Calu3 (cell line): ENCODE measurements at regions not wholly inside any gene's neighbourhood (a gene's known extent, or its start where the extent isn't known, plus 50 kb on each side); places are given as distances from the start of the nearest gene placed in this dataset.

Source experiments
- BruUV-seq: library from RNA; stranded (reverse); fragments of 400-500 nt; replicated peaks from 2 replicates; lab custom pipeline; 2021; lab: Mats Ljungman, UMichigan
- CTCF ChIA-PET: fragments of 300-600 bp; sonication (Branson Sonifier 250); formaldehyde crosslinking; loops from one replicate; lab custom pipeline; 2022; ENCODE audit warnings: antibody characterized with exemption; lab: Charles Lee
- DNase-seq: peaks from one replicate; pipeline ENCODE4 v3.0.0; 2022
- H3K27ac Mint-ChIP-seq: one replicate; pipeline ENCODE4 v1.8.0; 2022; ENCODE audit warnings: mixed read lengths; ENCODE audit not compliant: unreplicated experiment
- H3K27me3 Mint-ChIP-seq: one replicate; pipeline ENCODE4 v1.8.0; 2022; ENCODE audit warnings: mixed read lengths; ENCODE audit not compliant: unreplicated experiment
- H3K36me3 Mint-ChIP-seq: one replicate; pipeline ENCODE4 v1.8.0; 2022; ENCODE audit warnings: mild to moderate bottlenecking, moderate library complexity, mixed read lengths; ENCODE audit not compliant: insufficient read depth, unreplicated experiment
- H3K4me1 Mint-ChIP-seq: one replicate; pipeline ENCODE4 v1.8.0; 2022; ENCODE audit warnings: mild to moderate bottlenecking, low read depth, mixed read lengths; ENCODE audit not compliant: unreplicated experiment
- H3K4me3 Mint-ChIP-seq: one replicate; pipeline ENCODE4 v1.8.0; 2022; ENCODE audit warnings: mild to moderate bottlenecking, low read depth, moderate library complexity, mixed read lengths; ENCODE audit not compliant: unreplicated experiment
- H3K9me3 Mint-ChIP-seq: one replicate; pipeline ENCODE4 v1.8.0; 2022; ENCODE audit warnings: low read depth, mixed read lengths; ENCODE audit not compliant: unreplicated experiment
- intact Hi-C: fragments of 100-400 bp; cut with micrococcal nuclease; formaldehyde crosslinking; loops from one replicate; pipeline ENCODE4 v1.10.0; 2022; ENCODE audit not compliant: unreplicated experiment
- TF ChIP-seq, protein P1 (sequence below): fragments of 200-600 bp; IDR thresholded peaks from one replicate; pipeline ENCODE4 v1.8.0; 2022; ENCODE audit warnings: antibody characterized with exemption; ENCODE audit not compliant: unreplicated experiment

DNA sequence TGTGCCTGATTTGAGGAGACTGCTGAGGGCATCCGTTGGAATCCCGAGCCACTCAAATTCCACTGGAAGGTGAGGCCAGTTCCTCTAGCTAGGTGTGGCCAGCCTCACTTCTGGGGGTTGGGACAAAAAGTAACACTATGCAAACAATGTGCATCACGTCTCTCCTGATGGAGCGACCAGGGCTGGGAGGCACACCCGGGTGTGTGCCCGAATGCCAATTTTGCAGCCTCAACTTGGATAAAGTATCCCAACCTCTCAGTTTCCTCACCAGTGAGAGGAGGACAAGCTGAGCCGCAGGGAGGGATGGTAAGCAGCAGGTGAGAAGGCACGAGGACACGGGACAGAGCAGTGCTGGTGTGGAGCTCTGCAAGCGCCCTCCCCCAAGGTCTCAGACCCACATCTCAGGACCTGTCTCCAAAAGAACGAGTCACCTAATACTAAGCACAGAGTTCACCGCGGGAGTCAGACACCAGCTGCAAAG, 218.3 kb downstream of the HAUS1 start:
- H3K4me3 Mint-ChIP-seq: peak overlapping the region; percentile 40

GRCh38 chr18:46322941-46323340, 218.8 kb downstream of the HAUS1 start:
- intact Hi-C loops: no loop called here
- no peak for DNase-seq
- peaks cover 48% of the 10 kb centered on the region for H3K4me1 Mint-ChIP-seq
- CTCF ChIA-PET: interaction anchor here (0.5 to 2.5 kb wide), 4 partner anchors 41 to 657 kb away, joined by 3 to 8 read pairs (median 4); no protein-coding TSS in a partner anchor
- H3K9me3 Mint-ChIP-seq: peaks cover 4% of the 10 kb centered on the region
- H3K4me3 Mint-ChIP-seq: peak overlapping the region; percentile 40
- peaks cover 22% of the 10 kb centered on the region for H3K36me3 Mint-ChIP-seq
- no peaks in the 10 kb centered on the region for H3K27me3 Mint-ChIP-seq
- TF ChIP-seq, protein P1, sequence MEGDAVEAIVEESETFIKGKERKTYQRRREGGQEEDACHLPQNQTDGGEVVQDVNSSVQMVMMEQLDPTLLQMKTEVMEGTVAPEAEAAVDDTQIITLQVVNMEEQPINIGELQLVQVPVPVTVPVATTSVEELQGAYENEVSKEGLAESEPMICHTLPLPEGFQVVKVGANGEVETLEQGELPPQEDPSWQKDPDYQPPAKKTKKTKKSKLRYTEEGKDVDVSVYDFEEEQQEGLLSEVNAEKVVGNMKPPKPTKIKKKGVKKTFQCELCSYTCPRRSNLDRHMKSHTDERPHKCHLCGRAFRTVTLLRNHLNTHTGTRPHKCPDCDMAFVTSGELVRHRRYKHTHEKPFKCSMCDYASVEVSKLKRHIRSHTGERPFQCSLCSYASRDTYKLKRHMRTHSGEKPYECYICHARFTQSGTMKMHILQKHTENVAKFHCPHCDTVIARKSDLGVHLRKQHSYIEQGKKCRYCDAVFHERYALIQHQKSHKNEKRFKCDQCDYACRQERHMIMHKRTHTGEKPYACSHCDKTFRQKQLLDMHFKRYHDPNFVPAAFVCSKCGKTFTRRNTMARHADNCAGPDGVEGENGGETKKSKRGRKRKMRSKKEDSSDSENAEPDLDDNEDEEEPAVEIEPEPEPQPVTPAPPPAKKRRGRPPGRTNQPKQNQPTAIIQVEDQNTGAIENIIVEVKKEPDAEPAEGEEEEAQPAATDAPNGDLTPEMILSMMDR: no peak
- H3K27ac Mint-ChIP-seq: peak overlapping the region; percentile 95
- no TSS peak for BruUV-seq

More for the DNA sequence above, 218.3 kb downstream of the HAUS1 start:
- Mint-ChIP-seq H3K4me1 (peaks cover 48% of the 10 kb centered on the region), H3K9me3 (peaks cover 4% of the 10 kb centered on the region), H3K27ac (peak overlapping the region; percentile 95), H3K27me3 (no peaks in the 10 kb centered on the region), H3K36me3 (peaks cover 22% of the 10 kb centered on the region)
- peak; percentile 66 for DNase-seq
- TF ChIP-seq, protein P1: no peak
- intact Hi-C loops: no loop called here
- CTCF ChIA-PET: interaction anchor here (0.5 to 2.5 kb wide), 4 partner anchors 41 to 657 kb away, joined by 3 to 8 read pairs (median 4); no protein-coding TSS in a partner anchor
- no TSS peak for BruUV-seq

DNA sequence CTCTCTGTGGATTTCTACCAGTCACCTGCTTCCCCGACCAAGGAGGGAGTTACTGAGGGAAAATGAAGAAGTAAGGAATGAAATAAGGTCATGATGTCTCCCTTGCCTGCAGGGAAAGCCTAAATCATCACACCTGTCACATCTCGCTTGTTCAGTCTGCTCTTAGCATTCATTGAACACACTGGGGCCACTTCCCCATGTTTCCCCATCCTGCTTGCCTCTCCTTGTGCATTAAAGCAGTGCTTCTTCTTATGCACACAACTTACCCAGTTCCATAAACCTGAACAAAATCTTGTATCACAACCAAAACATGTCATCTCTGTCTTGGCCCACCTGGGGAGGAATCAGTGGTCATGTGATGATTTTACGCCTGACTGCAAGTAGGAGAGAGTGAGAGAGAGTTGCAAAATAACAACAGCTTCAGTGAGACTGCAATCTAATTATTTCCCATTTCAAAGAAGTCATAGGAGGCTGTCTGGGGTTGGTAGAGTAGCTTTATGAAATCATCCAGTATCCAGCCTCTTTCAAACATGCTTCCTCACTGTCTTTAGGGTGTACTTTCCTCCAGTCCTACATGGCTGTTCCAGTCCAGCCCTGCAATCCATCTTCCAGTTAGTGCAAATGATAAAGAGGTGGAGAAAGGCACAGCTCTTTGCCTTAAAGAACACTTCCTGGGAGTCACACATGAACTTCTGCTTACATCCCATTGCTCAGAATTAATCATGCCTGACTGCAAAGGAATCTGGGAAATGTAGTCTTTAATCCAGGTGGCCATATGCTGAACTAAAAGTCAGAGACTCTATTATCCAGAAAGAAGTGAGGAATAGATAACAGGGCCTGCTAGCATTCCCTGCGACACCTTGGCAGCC, 220.1 kb downstream of the HAUS1 start:
- TF ChIP-seq, protein P1: no peak
- no peak overlapping the region for H3K4me3 Mint-ChIP-seq
- CTCF ChIA-PET: no interaction called here
- no peaks in the 10 kb centered on the region for H3K9me3 Mint-ChIP-seq
- intact Hi-C loops: no loop called here
- peak; percentile 24 for DNase-seq
- BruUV-seq: no TSS peak
- no peaks in the 10 kb centered on the region for H3K27me3 Mint-ChIP-seq
- peaks cover 41% of the 10 kb centered on the region for H3K4me1 Mint-ChIP-seq
- H3K27ac Mint-ChIP-seq: peak overlapping the region; percentile 71
- peaks cover 22% of the 10 kb centered on the region for H3K36me3 Mint-ChIP-seq

DNA sequence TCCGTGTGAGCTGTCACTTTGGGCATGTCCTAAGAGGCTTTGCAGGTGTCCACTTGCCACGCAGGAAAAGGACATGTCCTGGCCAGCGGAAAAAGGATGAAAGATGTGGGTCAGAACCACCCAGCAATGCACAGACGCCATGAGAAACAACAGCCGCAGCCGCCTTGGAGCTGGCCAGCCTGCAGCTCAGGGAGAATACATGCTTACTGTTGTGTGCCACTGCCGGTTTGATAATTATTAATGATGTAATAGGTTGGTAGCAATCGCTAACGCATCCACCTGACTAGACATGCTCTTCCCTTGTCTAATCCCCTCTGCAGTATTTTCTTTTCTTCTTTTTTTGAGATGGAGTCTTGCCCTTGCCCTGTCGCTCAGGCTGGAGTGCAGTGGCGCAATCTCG, 221.7 kb downstream of the HAUS1 start:
- peaks cover 18% of the 10 kb centered on the region for H3K36me3 Mint-ChIP-seq

More for the DNA sequence above, 221.7 kb downstream of the HAUS1 start:
- intact Hi-C loops: no loop called here
- peaks cover 13% of the 10 kb centered on the region for H3K27me3 Mint-ChIP-seq
- CTCF ChIA-PET: no interaction called here
- H3K9me3 Mint-ChIP-seq: no peaks in the 10 kb centered on the region
- BruUV-seq: no TSS peak
- no peak for DNase-seq
- peaks cover 31% of the 10 kb centered on the region for H3K4me1 Mint-ChIP-seq
- no peak overlapping the region for H3K27ac Mint-ChIP-seq
- TF ChIP-seq, protein P1: no peak
- no peak overlapping the region for H3K4me3 Mint-ChIP-seq
